Skeletal muscle tissue (tissue), 3 donors: ENCODE measurements at regions not wholly inside any gene's neighbourhood (a gene's known extent, or its start where the extent isn't known, plus 50 kb on each side); places are given as distances from the start of the nearest gene placed in this dataset.

Experiments
- H3K27ac ChIP-seq: one replicate; pipeline ENCODE4 v1.7.0; 2013; ENCODE audit warnings: mild to moderate bottlenecking, low read depth, low read length, inconsistent platforms
- H3K27me3 ChIP-seq, 3 donors: one replicate each; pipeline ENCODE4 v1.7.0; 2013; ENCODE audit warnings: low read length in 3 of 3; ENCODE audit not compliant: control insufficient read depth in 3 of 3, insufficient read depth in 3 of 3
- H3K36me3 ChIP-seq, 3 donors: one replicate each; pipeline ENCODE4 v1.7.0; 2013; ENCODE audit warnings: low read length in 3 of 3; ENCODE audit not compliant: control insufficient read depth in 3 of 3, insufficient read depth in 3 of 3
- H3K4me1 ChIP-seq, 3 donors: one replicate each; pipeline ENCODE4 v1.7.0; 2013; ENCODE audit warnings: low read length in 3 of 3, mild to moderate bottlenecking in 3 of 3; ENCODE audit not compliant: control insufficient read depth in 3 of 3, insufficient read depth in 3 of 3
- H3K4me3 ChIP-seq, 3 donors: one replicate each; pipeline ENCODE4 v1.7.0; 2013; ENCODE audit warnings: low read length in 3 of 3
- H3K9ac ChIP-seq, 3 donors: one replicate each; pipeline ENCODE4 v1.7.0; 2013; ENCODE audit warnings: low read length in 3 of 3, mild to moderate bottlenecking in 3 of 3, moderate library complexity in 2 of 3, low read depth in 1 of 3
- H3K9me3 ChIP-seq, 3 donors: one replicate each; pipeline ENCODE4 v1.7.0; 2013; ENCODE audit warnings: low read length in 3 of 3; ENCODE audit not compliant: control insufficient read depth in 3 of 3
- donor health status: Osteomylitis.

DNA sequence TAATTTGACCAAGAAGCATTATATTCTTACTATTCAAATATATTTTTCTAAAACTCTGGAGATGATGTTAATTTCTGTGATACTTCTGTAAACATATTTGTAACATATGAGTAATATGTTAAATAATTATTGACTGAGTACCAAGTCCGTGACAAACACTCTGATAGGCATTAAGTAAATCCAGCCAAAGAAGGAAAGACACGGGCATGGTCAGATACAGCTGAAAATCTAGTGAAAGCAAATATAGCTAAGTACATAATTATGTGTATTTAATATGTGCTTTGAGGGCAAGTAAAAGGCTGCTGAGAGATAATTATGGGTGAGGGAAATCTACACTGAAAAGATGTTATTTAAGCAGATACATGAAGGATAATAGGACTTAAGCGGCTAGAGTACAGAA, 1263.6 kb upstream of the ADGRL3 start:
- Histone ChIP-seq H3K27ac (no peak overlapping the region), H3K36me3 (no peaks in the 10 kb centered on the region), H3K27me3 (no peaks in the 10 kb centered on the region), H3K4me3 (no peak overlapping the region), H3K9me3 (no peaks in the 10 kb centered on the region), H3K4me1 (no peaks in the 10 kb centered on the region), H3K9ac (no peak overlapping the region)

GRCh38 chr4:59938166-59938565, 1262.0 kb upstream of the ADGRL3 start:
- H3K27me3 ChIP-seq, result no peaks in the 10 kb centered on the region
- no peaks in the 10 kb centered on the region for H3K4me1 ChIP-seq
- no peak overlapping the region for H3K27ac ChIP-seq
- no peaks in the 10 kb centered on the region for H3K9me3 ChIP-seq
- H3K36me3 ChIP-seq, result no peaks in the 10 kb centered on the region
- no peak overlapping the region for H3K4me3 ChIP-seq
- no peak overlapping the region for H3K9ac ChIP-seq

DNA sequence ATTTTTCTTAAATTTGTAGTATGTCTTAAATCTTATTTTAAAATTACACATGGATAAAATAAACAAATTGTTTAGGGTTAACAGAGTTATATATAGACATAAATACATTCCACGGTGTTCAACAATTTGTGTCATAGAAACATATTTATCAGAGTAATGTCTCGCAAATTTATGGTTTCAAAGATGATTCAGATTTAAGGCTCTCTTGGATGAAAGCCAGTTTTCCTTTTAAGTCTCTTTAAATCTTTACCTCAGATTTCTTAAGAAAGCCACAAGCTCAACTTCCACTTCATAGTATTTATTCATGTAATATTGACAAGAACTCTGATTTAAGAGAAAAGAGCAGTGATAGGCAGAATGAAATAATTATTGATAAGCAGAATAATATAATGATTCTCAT, 1254.8 kb upstream of the ADGRL3 start:
- no peaks in the 10 kb centered on the region for H3K4me1 ChIP-seq
- no peak overlapping the region for H3K9ac ChIP-seq
- no peaks in the 10 kb centered on the region for H3K9me3 ChIP-seq
- H3K4me3 ChIP-seq, result no peak overlapping the region
- H3K27me3 ChIP-seq, result peaks cover 0 to 2% (median 0%) of the 10 kb centered on the region in 3 donors
- no peaks in the 10 kb centered on the region for H3K36me3 ChIP-seq
- H3K27ac ChIP-seq, result no peak overlapping the region

GRCh38 chr4:59945716-59946115, 1254.4 kb upstream of the ADGRL3 start:
- no peak overlapping the region for H3K9ac ChIP-seq
- H3K4me3 ChIP-seq, result no peak overlapping the region
- no peak overlapping the region for H3K27ac ChIP-seq
- no peaks in the 10 kb centered on the region for H3K36me3 ChIP-seq
- peaks cover 0 to 2% (median 0%) of the 10 kb centered on the region in 3 donors for H3K27me3 ChIP-seq
- no peaks in the 10 kb centered on the region for H3K4me1 ChIP-seq
- no peaks in the 10 kb centered on the region for H3K9me3 ChIP-seq

- Histone ChIP-seq H3K27me3 (no peaks in the 10 kb centered on the region), H3K9ac (no peak overlapping the region), H3K4me1 (no peaks in the 10 kb centered on the region)
These were observed 1243.8 kb upstream of the ADGRL3 start for GRCh38 chr4:59956366-59956765.

GRCh38 chr4:59960143-59960542, 1240.0 kb upstream of the ADGRL3 start:
- Histone ChIP-seq H3K27ac (no peak overlapping the region), H3K4me3 (no peak overlapping the region), H3K27me3 (no peaks in the 10 kb centered on the region), H3K4me1 (no peaks in the 10 kb centered on the region), H3K9me3 (no peaks in the 10 kb centered on the region), H3K36me3 (no peaks in the 10 kb centered on the region), H3K9ac (no peak overlapping the region)

More at GRCh38 chr4:59956366-59956765, 1243.8 kb upstream of the ADGRL3 start:
- Histone ChIP-seq H3K9me3 (no peaks in the 10 kb centered on the region), H3K27ac (no peak overlapping the region), H3K4me3 (no peak overlapping the region), H3K36me3 (no peaks in the 10 kb centered on the region)

GRCh38 chr4:59966758-59967157, 1233.4 kb upstream of the ADGRL3 start:
- Histone ChIP-seq H3K9ac (no peak overlapping the region), H3K4me3 (no peak overlapping the region), H3K27me3 (no peaks in the 10 kb centered on the region), H3K4me1 (no peaks in the 10 kb centered on the region), H3K36me3 (no peaks in the 10 kb centered on the region), H3K9me3 (no peaks in the 10 kb centered on the region), H3K27ac (no peak overlapping the region)

DNA sequence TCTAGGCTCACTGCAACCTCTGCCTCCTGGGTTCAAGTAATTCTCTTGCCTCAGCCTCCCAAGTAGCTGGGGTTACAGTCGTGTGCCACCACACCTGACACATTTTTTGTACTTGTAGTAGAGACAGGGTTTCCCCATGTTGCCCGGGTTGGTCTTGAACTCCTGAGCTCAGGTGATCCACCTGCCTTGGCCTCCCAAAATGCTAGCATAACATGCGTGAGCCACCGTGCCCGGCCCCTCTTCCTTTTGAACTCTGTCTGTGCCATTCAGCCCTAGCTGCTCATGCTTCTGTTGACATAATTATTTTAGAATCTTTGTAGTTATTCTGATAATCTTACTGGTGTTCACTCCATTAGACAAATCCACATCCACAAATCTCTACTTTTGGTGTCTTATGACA, 1231.3 kb upstream of the ADGRL3 start:
- Histone ChIP-seq H3K9me3 (no peaks in the 10 kb centered on the region), H3K27me3 (no peaks in the 10 kb centered on the region), H3K27ac (no peak overlapping the region), H3K4me3 (no peak overlapping the region), H3K4me1 (no peaks in the 10 kb centered on the region), H3K9ac (no peak overlapping the region), H3K36me3 (no peaks in the 10 kb centered on the region)

GRCh38 chr4:59969909-59970308, 1230.2 kb upstream of the ADGRL3 start:
- Histone ChIP-seq H3K36me3 (no peaks in the 10 kb centered on the region), H3K27ac (no peak overlapping the region), H3K9ac (no peak overlapping the region), H3K9me3 (no peaks in the 10 kb centered on the region), H3K4me3 (no peak overlapping the region), H3K4me1 (no peaks in the 10 kb centered on the region), H3K27me3 (no peaks in the 10 kb centered on the region)

DNA sequence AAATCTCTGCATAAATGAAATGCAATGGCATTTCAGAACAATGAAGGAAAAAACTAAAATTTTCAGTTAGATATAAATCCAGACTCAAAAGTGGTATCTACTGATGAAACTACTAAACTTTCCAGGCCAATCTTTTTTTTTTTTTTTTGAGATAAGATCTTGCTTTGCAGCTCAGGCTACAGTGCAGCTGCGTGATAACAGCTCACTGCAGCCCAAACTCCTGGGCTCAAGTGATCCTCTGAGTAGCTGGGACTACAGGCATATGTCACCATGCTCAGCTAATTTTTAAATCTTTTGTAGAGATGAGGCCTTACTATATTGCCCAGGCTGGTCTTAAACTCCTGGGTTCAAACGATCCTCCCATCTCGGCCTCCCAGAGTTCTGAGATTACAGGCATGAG, 1228.2 kb upstream of the ADGRL3 start:
- Histone ChIP-seq H3K9me3 (no peaks in the 10 kb centered on the region), H3K36me3 (no peaks in the 10 kb centered on the region), H3K4me1 (no peaks in the 10 kb centered on the region), H3K27ac (no peak overlapping the region), H3K4me3 (no peak overlapping the region), H3K9ac (no peak overlapping the region), H3K27me3 (no peaks in the 10 kb centered on the region)

- Histone ChIP-seq H3K36me3 (no peaks in the 10 kb centered on the region), H3K9ac (no peak overlapping the region), H3K4me3 (no peak overlapping the region), H3K4me1 (no peaks in the 10 kb centered on the region), H3K27ac (no peak overlapping the region), H3K9me3 (no peaks in the 10 kb centered on the region), H3K27me3 (no peaks in the 10 kb centered on the region)
These were observed 1226.6 kb upstream of the ADGRL3 start for GRCh38 chr4:59973492-59973891.
